HG02798 (cell line): ENCODE measurements at regions not wholly inside any gene's neighbourhood (a gene's known extent, or its start where the extent isn't known, plus 50 kb on each side); places are given as distances from the start of the nearest gene placed in this dataset.

Source experiments
- ATAC-seq: cut with Tn5 transposase; IDR thresholded peaks from one replicate; pipeline ENCODE4 v1.9.1; 2021; ENCODE audit warnings: mild to moderate bottlenecking; ENCODE audit not compliant: unreplicated experiment, poor library complexity

- no peak for ATAC-seq
These were observed 50.9 kb upstream of the ANKRD10 start for GRCh38 chr13:110965755-110966134.

- ATAC-seq, result peak; percentile 90
These were observed 50.3 kb upstream of the ANKRD10 start for GRCh38 chr13:110965038-110965754.
